Ishikawa (cell line): ENCODE measurements at regions not wholly inside any gene's neighbourhood (a gene's known extent, or its start where the extent isn't known, plus 50 kb on each side); places are given as distances from the start of the nearest gene placed in this dataset.

ENCODE experiments used
- CEBPB ChIP-seq: IDR thresholded peaks from 2 replicates; pipeline ENCODE4 v1.6.1; 2012
- EP300 ChIP-seq: IDR thresholded peaks from 2 replicates; pipeline ENCODE4 v1.6.1; 2012; ENCODE audit warnings: borderline replicate concordance
- TCF12 ChIP-seq: IDR thresholded peaks from 2 replicates; pipeline ENCODE4 v1.6.1; 2012; ENCODE audit warnings: low read depth

- no peak for TF ChIP-seq CEBPB
- TF ChIP-seq TCF12: no peak
- no peak for TF ChIP-seq EP300
These were observed 1014.2 kb upstream of the CELF4 start for GRCh38 chr18:38579764-38580163.
